ENCODE measurements at regions not wholly inside any gene's neighbourhood (a gene's known extent, or its start where the extent isn't known, plus 50 kb on each side); places are given as distances from the start of the nearest gene placed in this dataset.

DNA sequence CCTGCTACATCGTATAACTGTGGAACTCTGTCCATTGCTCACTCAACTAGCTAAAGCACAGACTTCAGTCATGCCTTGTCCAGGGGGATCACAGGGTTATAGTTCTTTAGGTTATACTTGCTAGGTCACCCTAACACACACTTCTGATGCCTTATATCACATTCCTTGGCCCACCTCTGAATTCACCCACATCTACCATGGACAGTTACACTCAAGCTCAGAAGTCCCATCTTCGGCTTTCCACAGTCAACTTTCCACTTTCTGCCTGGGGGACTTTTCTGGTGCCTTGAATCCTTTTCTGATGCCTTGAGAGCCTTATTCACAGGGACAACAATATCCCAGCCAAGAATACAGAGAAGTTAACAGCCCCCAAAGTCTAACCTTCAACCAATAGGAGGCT is 129.2 kb upstream of the MAOA start:
- Histone ChIP-seq H3K27me3 (ENCODE audit: insufficient read depth, low read depth) (no peaks in the 10 kb centered on the region), H3K36me3 (ENCODE audit: low read depth) (no peaks in the 10 kb centered on the region), H3K4me1 (replicated peaks; ENCODE audit: insufficient read depth) (no peaks in the 10 kb centered on the region), H3K4me3 (no peak overlapping the region), H3K79me2 (ENCODE audit: low read depth) (no peaks in the 10 kb centered on the region), H3K9me2 (ENCODE audit: insufficient read depth) (no peaks in the 10 kb centered on the region), H2AFZ (no peak overlapping the region), H3K27ac (no peak overlapping the region), H4K20me1 (ENCODE audit: insufficient read depth) (no peaks in the 10 kb centered on the region), H3K9me3 (ENCODE audit: insufficient read depth, low read depth) (no peaks in the 10 kb centered on the region), H3F3A (ENCODE audit: insufficient read depth, low read depth) (no peaks in the 10 kb centered on the region), H3K4me2 (no peak overlapping the region)
- CTCF ChIA-PET, result no interaction called here
- POLR2A ChIA-PET (ENCODE audit: unreplicated experiment), result no interaction called here
- DNase-seq, result no peak
- intact Hi-C loops (cut with micrococcal nuclease; ENCODE audit: unreplicated experiment), result no loop called here
- BruUV-seq (replicated peaks), result no TSS peak
- no peak for TF ChIP-seq CTCF (conservative IDR thresholded peaks at IDR 0.05)
- no peak for TF ChIP-seq EZH2 (IDR thresholded peaks at IDR 0.05; ENCODE audit: low read depth)

DNA sequence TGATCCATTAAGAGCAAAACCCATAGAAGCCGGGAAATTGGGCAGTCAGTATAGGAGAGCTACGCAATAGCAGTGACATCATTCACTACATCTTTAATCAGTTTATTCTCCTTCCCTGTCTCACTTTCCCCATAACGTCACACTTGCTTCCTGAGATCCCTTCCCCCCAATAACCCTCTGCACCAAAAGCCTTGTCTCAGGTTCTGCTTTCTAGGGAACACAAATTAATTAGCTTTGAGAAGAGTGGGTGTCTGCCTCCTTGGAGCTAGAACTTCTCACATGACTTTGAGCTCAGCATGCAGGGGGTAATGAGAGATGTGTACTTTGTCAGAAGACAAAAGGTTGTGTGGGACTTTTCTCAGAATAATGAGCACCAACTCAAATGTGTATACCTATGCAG is 128.3 kb upstream of the MAOA start:
- BruUV-seq (replicated peaks), result no TSS peak
- Histone ChIP-seq H3K4me1 (replicated peaks; ENCODE audit: insufficient read depth) (no peaks in the 10 kb centered on the region), H2AFZ (no peak overlapping the region), H4K20me1 (ENCODE audit: insufficient read depth) (no peaks in the 10 kb centered on the region), H3K27ac (no peak overlapping the region), H3K36me3 (ENCODE audit: low read depth) (no peaks in the 10 kb centered on the region), H3K9me2 (ENCODE audit: insufficient read depth) (no peaks in the 10 kb centered on the region), H3K9me3 (ENCODE audit: insufficient read depth, low read depth) (no peaks in the 10 kb centered on the region), H3F3A (ENCODE audit: insufficient read depth, low read depth) (no peaks in the 10 kb centered on the region), H3K4me3 (no peak overlapping the region), H3K4me2 (no peak overlapping the region), H3K79me2 (ENCODE audit: low read depth) (no peaks in the 10 kb centered on the region), H3K27me3 (ENCODE audit: insufficient read depth, low read depth) (no peaks in the 10 kb centered on the region)
- CTCF ChIA-PET, result no interaction called here
- POLR2A ChIA-PET (ENCODE audit: unreplicated experiment), result no interaction called here
- TF ChIP-seq CTCF (conservative IDR thresholded peaks at IDR 0.05) (no peak), EZH2 (IDR thresholded peaks at IDR 0.05; ENCODE audit: low read depth) (no peak)
- intact Hi-C loops (cut with micrococcal nuclease; ENCODE audit: unreplicated experiment), result no loop called here
- DNase-seq, result no peak

GRCh38 chrX:43530837-43531236 is 125.3 kb upstream of the MAOA start:
- H3K4me3 ChIP-seq, result no peak overlapping the region
- no peaks in the 10 kb centered on the region for H3K9me3 ChIP-seq (ENCODE audit: insufficient read depth, low read depth)
- no peaks in the 10 kb centered on the region for H4K20me1 ChIP-seq (ENCODE audit: insufficient read depth)
- POLR2A ChIA-PET (ENCODE audit: unreplicated experiment), result no interaction called here
- CTCF ChIA-PET, result no interaction called here
- no peaks in the 10 kb centered on the region for H3K36me3 ChIP-seq (ENCODE audit: low read depth)
- no peak overlapping the region for H2AFZ ChIP-seq
- H3K4me2 ChIP-seq, result no peak overlapping the region
- no peaks in the 10 kb centered on the region for H3K79me2 ChIP-seq (ENCODE audit: low read depth)
- H3K4me1 ChIP-seq (replicated peaks; ENCODE audit: insufficient read depth), result no peaks in the 10 kb centered on the region
- TF ChIP-seq EZH2 (IDR thresholded peaks at IDR 0.05; ENCODE audit: low read depth), result no peak
- TF ChIP-seq CTCF (conservative IDR thresholded peaks at IDR 0.05), result no peak
- intact Hi-C loops (cut with micrococcal nuclease; ENCODE audit: unreplicated experiment), result no loop called here
- BruUV-seq (replicated peaks), result no TSS peak
- H3F3A ChIP-seq (ENCODE audit: insufficient read depth, low read depth), result no peaks in the 10 kb centered on the region
- no peaks in the 10 kb centered on the region for H3K9me2 ChIP-seq (ENCODE audit: insufficient read depth)
- no peak overlapping the region for H3K27ac ChIP-seq
- DNase-seq, result no peak
- no peaks in the 10 kb centered on the region for H3K27me3 ChIP-seq (ENCODE audit: insufficient read depth, low read depth)
